GM18873 (cell line): ENCODE measurements at regions not wholly inside any gene's neighbourhood (a gene's known extent, or its start where the extent isn't known, plus 50 kb on each side); places are given as distances from the start of the nearest gene placed in this dataset.
"Not testable (repeated sequence)": the region's sequence is repeated elsewhere in the genome, so short reads cannot be mapped to it uniquely, and the experiment has no call there.

Experiments
- ATAC-seq: cut with Tn5 transposase; IDR thresholded peaks from one replicate; pipeline ENCODE4 v1.9.1; 2021; ENCODE audit warnings: mild to moderate bottlenecking, moderate library complexity, moderate number of reproducible peaks; ENCODE audit not compliant: unreplicated experiment, low FRiP score

- ATAC-seq, result not testable (repeated sequence)
These were observed 56.2 kb downstream of the SPATA31A6 start for GRCh38 chr9:42239445-42240260.

- ATAC-seq, result not testable (repeated sequence)
These were observed 56.8 kb downstream of the SPATA31A6 start for GRCh38 chr9:42240261-42240579.

- not testable (repeated sequence) for ATAC-seq
These were observed 59.8 kb downstream of the SPATA31A6 start for GRCh38 chr9:42243211-42243610.

- not testable (repeated sequence) for ATAC-seq
These were observed 60.4 kb downstream of the SPATA31A6 start for GRCh38 chr9:42243822-42244221.

- ATAC-seq, result not testable (repeated sequence)
These were observed 85.3 kb downstream of the SPATA31A6 start for GRCh38 chr9:42268729-42269128.

- ATAC-seq, result not testable (repeated sequence)
These were observed 85.7 kb downstream of the SPATA31A6 start for GRCh38 chr9:42269171-42269570.

GRCh38 chr9:42273191-42273590 is 89.7 kb downstream of the SPATA31A6 start:
- not testable (repeated sequence) for ATAC-seq

- no peak for ATAC-seq
These were observed 91.7 kb downstream of the SPATA31A6 start for GRCh38 chr9:42275141-42275540.

GRCh38 chr9:42282531-42283178 is 99.2 kb downstream of the SPATA31A6 start:
- not testable (repeated sequence) for ATAC-seq

GRCh38 chr9:42283179-42283543 is 99.7 kb downstream of the SPATA31A6 start:
- ATAC-seq, result not testable (repeated sequence)

- not testable (repeated sequence) for ATAC-seq
These were observed 102.8 kb downstream of the SPATA31A6 start for GRCh38 chr9:42286145-42286845.

- ATAC-seq, result not testable (repeated sequence)
These were observed 104.8 kb downstream of the SPATA31A6 start for GRCh38 chr9:42288002-42288864.

GRCh38 chr9:42288865-42289229 is 105.4 kb downstream of the SPATA31A6 start:
- ATAC-seq, result not testable (repeated sequence)

- ATAC-seq, result not testable (repeated sequence)
These were observed 116.7 kb downstream of the SPATA31A6 start for GRCh38 chr9:42300124-42300523.

- ATAC-seq, result not testable (repeated sequence)
These were observed 123.2 kb downstream of the SPATA31A6 start for GRCh38 chr9:42306625-42307024.

GRCh38 chr9:42307449-42307848 is 124.0 kb downstream of the SPATA31A6 start:
- ATAC-seq, result not testable (repeated sequence)

- not testable (repeated sequence) for ATAC-seq
These were observed 127.5 kb downstream of the SPATA31A6 start for GRCh38 chr9:42310972-42311371.

GRCh38 chr9:42316026-42316425 is 132.6 kb downstream of the SPATA31A6 start:
- ATAC-seq, result not testable (repeated sequence)

GRCh38 chr9:42317677-42318076 is 134.2 kb downstream of the SPATA31A6 start:
- ATAC-seq, result not testable (repeated sequence)

- ATAC-seq, result not testable (repeated sequence)
These were observed 139.8 kb downstream of the SPATA31A6 start for GRCh38 chr9:42323084-42323809.
